Keratinocyte (primary cell): ENCODE measurements at regions not wholly inside any gene's neighbourhood (a gene's known extent, or its start where the extent isn't known, plus 50 kb on each side); places are given as distances from the start of the nearest gene placed in this dataset.

Source experiments
- EZH2 ChIP-seq: IDR thresholded peaks from one replicate; pipeline ENCODE4 v1.6.1; 2012; ENCODE audit warnings: inconsistent platforms, mild to moderate bottlenecking, low read length, moderate library complexity
- TF ChIP-seq, protein P1 (sequence below), 3 experiments: IDR thresholded peaks in 1 of 3; conservative IDR thresholded peaks in 1 of 3; optimal IDR thresholded peaks in 1 of 3; 2 replicates in 2 of 3; 3 replicates in 1 of 3; pipeline versions ENCODE3 to v1.5.1; 2011; ENCODE audit warnings: low read length in 3 of 3, mild to moderate bottlenecking in 3 of 3, moderate library complexity in 2 of 3, control low read depth in 1 of 3, inconsistent platforms in 1 of 3; ENCODE audit not compliant: insufficient read depth in 2 of 3; ENCODE audit errors: extremely low read depth in 1 of 3

DNA sequence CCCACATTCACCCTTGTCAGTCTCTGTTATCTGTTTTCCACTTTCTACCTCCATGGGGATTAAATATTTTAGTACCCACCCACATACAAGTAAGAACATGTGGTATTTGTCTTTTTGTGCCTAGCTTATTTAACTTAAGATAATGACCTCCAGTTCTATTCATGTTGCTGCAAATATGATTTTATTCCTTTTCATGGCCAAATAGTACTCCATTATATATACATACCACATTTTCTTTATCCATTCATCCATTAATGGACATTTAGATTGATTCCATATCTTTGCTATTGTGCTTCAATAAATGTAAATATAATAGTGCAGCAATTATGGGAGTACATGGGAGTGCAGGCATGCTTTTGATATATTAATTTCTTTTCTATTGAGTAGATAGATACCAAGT lies 185.8 kb downstream of the RPAP3 start:
- TF ChIP-seq, protein P1, sequence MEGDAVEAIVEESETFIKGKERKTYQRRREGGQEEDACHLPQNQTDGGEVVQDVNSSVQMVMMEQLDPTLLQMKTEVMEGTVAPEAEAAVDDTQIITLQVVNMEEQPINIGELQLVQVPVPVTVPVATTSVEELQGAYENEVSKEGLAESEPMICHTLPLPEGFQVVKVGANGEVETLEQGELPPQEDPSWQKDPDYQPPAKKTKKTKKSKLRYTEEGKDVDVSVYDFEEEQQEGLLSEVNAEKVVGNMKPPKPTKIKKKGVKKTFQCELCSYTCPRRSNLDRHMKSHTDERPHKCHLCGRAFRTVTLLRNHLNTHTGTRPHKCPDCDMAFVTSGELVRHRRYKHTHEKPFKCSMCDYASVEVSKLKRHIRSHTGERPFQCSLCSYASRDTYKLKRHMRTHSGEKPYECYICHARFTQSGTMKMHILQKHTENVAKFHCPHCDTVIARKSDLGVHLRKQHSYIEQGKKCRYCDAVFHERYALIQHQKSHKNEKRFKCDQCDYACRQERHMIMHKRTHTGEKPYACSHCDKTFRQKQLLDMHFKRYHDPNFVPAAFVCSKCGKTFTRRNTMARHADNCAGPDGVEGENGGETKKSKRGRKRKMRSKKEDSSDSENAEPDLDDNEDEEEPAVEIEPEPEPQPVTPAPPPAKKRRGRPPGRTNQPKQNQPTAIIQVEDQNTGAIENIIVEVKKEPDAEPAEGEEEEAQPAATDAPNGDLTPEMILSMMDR (optimal IDR thresholded peaks at IDR 0.05 in 1 of 3, IDR thresholded peaks at IDR 0.05 in 1 of 3, conservative IDR thresholded peaks at IDR 0.05 in 1 of 3; ENCODE audit: extremely low read depth in 1 of 3, insufficient read depth in 2 of 3, low read length in 3 of 3) = no peak
- TF ChIP-seq EZH2 = no peak
